Lower leg skin (tissue), 3 donors: ENCODE measurements at regions not wholly inside any gene's neighbourhood (a gene's known extent, or its start where the extent isn't known, plus 50 kb on each side); places are given as distances from the start of the nearest gene placed in this dataset.

ENCODE experiments used
- POLR2A ChIP-seq, 2 donors: fragments of 450-650 bp; IDR thresholded peaks; one replicate each; pipeline ENCODE4 v1.6.1; 2016 to 2017; ENCODE audit warnings: antibody characterized with exemption in 2 of 2, mild to moderate bottlenecking in 1 of 2, moderate library complexity in 1 of 2
- TF ChIP-seq, protein P1 (sequence below), 3 donors: fragments of 450-650 bp; IDR thresholded peaks; one replicate each; pipeline ENCODE4 v1.5.1; 2016; ENCODE audit warnings: antibody characterized with exemption in 3 of 3, mild to moderate bottlenecking in 3 of 3, moderate library complexity in 2 of 3

DNA sequence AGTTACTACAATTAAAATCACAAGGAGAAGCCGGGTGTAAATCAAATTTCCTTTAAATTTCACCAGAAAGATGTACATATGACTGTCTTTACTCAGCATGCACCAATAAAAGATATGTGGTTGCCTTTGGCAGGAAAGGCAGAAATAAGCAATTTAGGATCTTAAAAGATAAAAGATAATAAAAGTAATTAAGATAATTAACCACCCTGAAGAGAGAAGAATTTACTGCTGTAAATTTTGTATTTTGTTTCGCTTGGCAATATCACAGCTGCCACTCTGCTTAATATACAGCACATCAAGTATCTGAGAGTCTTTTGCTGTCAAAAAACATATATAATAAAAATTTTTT lies 411.9 kb downstream of the MN1 start:
- TF ChIP-seq POLR2A (IDR thresholded peaks at IDR 0.05): no peak
- TF ChIP-seq, protein P1, sequence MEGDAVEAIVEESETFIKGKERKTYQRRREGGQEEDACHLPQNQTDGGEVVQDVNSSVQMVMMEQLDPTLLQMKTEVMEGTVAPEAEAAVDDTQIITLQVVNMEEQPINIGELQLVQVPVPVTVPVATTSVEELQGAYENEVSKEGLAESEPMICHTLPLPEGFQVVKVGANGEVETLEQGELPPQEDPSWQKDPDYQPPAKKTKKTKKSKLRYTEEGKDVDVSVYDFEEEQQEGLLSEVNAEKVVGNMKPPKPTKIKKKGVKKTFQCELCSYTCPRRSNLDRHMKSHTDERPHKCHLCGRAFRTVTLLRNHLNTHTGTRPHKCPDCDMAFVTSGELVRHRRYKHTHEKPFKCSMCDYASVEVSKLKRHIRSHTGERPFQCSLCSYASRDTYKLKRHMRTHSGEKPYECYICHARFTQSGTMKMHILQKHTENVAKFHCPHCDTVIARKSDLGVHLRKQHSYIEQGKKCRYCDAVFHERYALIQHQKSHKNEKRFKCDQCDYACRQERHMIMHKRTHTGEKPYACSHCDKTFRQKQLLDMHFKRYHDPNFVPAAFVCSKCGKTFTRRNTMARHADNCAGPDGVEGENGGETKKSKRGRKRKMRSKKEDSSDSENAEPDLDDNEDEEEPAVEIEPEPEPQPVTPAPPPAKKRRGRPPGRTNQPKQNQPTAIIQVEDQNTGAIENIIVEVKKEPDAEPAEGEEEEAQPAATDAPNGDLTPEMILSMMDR (IDR thresholded peaks at IDR 0.05): no peak
